ENCODE measurements at regions not wholly inside any gene's neighbourhood (a gene's known extent, or its start where the extent isn't known, plus 50 kb on each side); places are given as distances from the start of the nearest gene placed in this dataset.

DNA sequence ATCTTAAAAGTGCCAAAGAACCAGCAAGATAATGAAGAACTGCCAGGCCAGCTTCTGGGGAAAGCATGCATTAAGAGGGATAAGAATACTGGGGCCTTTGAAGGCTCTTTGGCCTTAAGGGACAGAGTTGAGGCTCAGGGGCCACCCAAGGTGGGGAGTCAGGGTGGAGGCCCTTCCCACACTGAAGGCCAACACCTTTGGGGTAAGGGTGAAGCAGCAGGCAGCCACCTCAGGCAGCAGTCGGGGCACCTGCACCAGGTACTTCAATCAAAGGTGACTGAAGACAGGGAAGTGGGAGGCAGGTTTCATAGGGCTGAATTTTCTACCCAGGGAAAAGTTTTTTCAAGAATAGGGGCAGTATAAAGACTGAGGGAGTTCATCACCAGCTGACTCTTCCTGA, 87.7 kb upstream of the KLF13 start:
- no peak for DNase-seq (ENCODE audit: extremely low spot score in 2 of 2)
- TF ChIP-seq POLR2A (IDR thresholded peaks at IDR 0.05): no peak
- TF ChIP-seq, protein P1, sequence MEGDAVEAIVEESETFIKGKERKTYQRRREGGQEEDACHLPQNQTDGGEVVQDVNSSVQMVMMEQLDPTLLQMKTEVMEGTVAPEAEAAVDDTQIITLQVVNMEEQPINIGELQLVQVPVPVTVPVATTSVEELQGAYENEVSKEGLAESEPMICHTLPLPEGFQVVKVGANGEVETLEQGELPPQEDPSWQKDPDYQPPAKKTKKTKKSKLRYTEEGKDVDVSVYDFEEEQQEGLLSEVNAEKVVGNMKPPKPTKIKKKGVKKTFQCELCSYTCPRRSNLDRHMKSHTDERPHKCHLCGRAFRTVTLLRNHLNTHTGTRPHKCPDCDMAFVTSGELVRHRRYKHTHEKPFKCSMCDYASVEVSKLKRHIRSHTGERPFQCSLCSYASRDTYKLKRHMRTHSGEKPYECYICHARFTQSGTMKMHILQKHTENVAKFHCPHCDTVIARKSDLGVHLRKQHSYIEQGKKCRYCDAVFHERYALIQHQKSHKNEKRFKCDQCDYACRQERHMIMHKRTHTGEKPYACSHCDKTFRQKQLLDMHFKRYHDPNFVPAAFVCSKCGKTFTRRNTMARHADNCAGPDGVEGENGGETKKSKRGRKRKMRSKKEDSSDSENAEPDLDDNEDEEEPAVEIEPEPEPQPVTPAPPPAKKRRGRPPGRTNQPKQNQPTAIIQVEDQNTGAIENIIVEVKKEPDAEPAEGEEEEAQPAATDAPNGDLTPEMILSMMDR (IDR thresholded peaks at IDR 0.05): no peak
- TF ChIP-seq POLR2AphosphoS5 (IDR thresholded peaks at IDR 0.05; ENCODE audit: insufficient read depth in 1 of 2, low read depth in 1 of 2): no peak
- H3K36me3 ChIP-seq: no peaks in the 10 kb centered on the region

DNA sequence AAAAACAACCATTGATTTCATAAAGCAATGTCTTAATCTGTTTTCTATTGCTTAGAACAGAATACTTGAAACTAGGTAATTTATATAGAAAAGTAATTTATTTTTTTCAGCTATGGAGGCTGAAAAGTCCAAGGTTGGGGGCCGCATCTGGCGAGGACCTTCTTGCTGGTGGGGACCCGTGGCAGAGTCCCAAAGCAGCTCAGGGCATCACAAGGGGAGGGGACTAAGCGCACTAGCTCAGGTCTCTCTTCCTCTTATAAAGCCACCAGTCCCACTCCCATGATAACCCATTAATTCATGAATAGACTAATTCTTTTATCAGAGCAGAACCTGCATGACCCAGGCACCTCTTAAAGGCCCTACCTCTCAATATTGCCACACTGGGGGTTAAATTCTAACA, 87.2 kb upstream of the KLF13 start:
- intact Hi-C loops (cut with DNase I): loop anchor here (5.0 kb wide), 2 partner anchors 88 to 203 kb away; partner anchors contain the start of gene KLF13

More for the DNA sequence above, 87.7 kb upstream of the KLF13 start:
- no peak overlapping the region for H3K4me3 ChIP-seq
- peaks cover 18% of the 10 kb centered on the region for H3K4me1 ChIP-seq
- H3K27me3 ChIP-seq: no peaks in the 10 kb centered on the region
- intact Hi-C loops (cut with DNase I): loop anchor here (5.0 kb wide), 2 partner anchors 88 to 203 kb away; partner anchors contain the start of gene KLF13
- H3K9me3 ChIP-seq: no peaks in the 10 kb centered on the region
- no peak overlapping the region for H3K27ac ChIP-seq

DNA sequence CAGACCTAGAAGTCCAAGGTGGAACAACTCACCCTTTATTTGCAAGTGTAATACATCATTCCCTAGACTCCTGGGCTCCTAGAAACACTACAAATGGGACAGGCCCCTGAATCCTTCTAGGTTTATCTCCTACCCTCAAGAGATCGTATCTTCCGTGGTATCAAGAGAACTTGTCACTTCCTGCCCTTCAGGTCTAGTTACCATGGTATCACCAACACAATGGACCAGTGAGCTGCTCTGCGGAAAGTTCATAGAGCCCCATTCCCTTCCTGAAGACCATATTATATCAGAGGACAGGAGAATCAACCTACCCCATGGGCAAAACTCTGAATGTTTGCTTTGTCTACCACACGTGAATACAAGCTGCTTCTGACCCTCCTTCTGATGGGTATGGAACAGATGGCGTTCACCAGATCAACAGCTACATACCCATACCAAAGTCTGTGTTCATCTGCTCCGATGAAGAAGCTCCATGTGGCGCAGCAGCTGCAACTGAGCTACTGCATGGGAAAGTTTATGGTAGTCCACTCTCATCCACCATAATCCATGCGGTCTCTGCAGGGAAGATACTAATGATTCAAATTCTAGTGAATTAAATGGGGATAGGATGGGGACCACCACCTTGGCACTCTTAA, 84.6 kb upstream of the KLF13 start:
- intact Hi-C loops (cut with DNase I): no loop called here
- Histone ChIP-seq H3K27ac (no peak overlapping the region), H3K4me1 (peaks cover 3% of the 10 kb centered on the region), H3K9me3 (no peaks in the 10 kb centered on the region), H3K27me3 (no peaks in the 10 kb centered on the region), H3K4me3 (no peak overlapping the region), H3K36me3 (no peaks in the 10 kb centered on the region)
- TF ChIP-seq, protein P1 (IDR thresholded peaks at IDR 0.05): no peak
- no peak for TF ChIP-seq POLR2AphosphoS5 (IDR thresholded peaks at IDR 0.05; ENCODE audit: insufficient read depth in 1 of 2, low read depth in 1 of 2)
- no peak for TF ChIP-seq POLR2A (IDR thresholded peaks at IDR 0.05)
- no peak for DNase-seq (ENCODE audit: extremely low spot score in 2 of 2)

More for the DNA sequence above, 87.2 kb upstream of the KLF13 start:
- no peak for DNase-seq (ENCODE audit: extremely low spot score in 2 of 2)
- TF ChIP-seq, protein P1 (IDR thresholded peaks at IDR 0.05): no peak
- TF ChIP-seq POLR2AphosphoS5 (IDR thresholded peaks at IDR 0.05; ENCODE audit: insufficient read depth in 1 of 2, low read depth in 1 of 2) (no peak), POLR2A (IDR thresholded peaks at IDR 0.05) (no peak)
- Histone ChIP-seq H3K9me3 (no peaks in the 10 kb centered on the region), H3K4me1 (peaks cover 18% of the 10 kb centered on the region), H3K36me3 (no peaks in the 10 kb centered on the region), H3K4me3 (no peak overlapping the region), H3K27ac (no peak overlapping the region), H3K27me3 (no peaks in the 10 kb centered on the region)

DNA sequence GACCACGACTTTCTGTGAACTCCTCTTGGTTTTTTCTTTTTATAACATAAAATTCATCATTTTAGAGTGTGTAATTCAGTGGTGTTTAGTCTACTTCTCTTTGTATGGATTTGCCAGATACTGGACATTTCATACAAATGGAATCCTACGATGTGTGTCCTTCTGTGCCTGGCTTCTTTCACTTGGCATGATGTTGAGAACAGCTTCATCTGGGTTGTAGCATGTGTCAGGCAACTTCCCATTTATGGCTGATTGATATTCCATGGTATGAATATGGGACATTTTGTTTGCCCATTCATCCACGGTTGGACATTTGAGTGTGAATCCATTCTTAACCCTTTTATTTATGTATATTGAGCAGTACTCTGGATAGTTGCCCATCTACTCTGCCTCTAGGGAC, 82.7 kb upstream of the KLF13 start:
- DNase-seq (ENCODE audit: extremely low spot score in 2 of 2): no peak
- Histone ChIP-seq H3K4me3 (no peak overlapping the region), H3K9me3 (no peaks in the 10 kb centered on the region), H3K27me3 (no peaks in the 10 kb centered on the region), H3K27ac (no peak overlapping the region), H3K36me3 (no peaks in the 10 kb centered on the region), H3K4me1 (no peaks in the 10 kb centered on the region)
- intact Hi-C loops (cut with DNase I): no loop called here
- no peak for TF ChIP-seq POLR2AphosphoS5 (IDR thresholded peaks at IDR 0.05; ENCODE audit: insufficient read depth in 1 of 2, low read depth in 1 of 2)
- no peak for TF ChIP-seq POLR2A (IDR thresholded peaks at IDR 0.05)
- TF ChIP-seq, protein P1 (IDR thresholded peaks at IDR 0.05): no peak

DNA sequence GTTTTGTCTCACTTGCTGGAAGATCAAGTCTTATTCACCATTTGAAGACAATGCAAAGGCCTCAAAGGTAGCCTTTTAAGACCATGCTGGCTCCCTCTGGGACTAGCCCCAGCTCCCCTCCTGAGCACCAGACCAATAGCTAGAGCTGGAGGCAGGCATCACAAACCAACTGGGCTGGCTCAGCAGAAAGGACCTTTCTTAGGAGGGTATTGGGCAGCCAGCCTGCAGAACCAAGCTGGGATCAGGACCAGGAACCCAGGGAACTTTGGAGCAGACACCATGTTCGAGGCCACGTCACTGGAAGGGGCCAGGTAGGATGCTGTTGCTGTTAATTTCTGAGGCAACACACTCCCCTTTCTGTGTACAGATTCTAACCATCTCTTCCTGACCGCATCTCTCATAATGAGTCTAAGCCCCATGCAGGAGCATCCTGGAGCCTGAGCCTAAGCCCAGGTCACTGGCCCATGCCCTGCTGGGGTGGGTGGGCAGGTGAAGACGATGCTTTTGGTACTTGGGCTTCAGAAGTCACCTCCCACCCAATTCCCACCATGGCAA, 81.4 kb upstream of the KLF13 start:
- intact Hi-C loops (cut with DNase I): no loop called here
- H3K9me3 ChIP-seq: no peaks in the 10 kb centered on the region
- TF ChIP-seq, protein P1 (IDR thresholded peaks at IDR 0.05): no peak
- TF ChIP-seq POLR2AphosphoS5 (IDR thresholded peaks at IDR 0.05; ENCODE audit: insufficient read depth in 1 of 2, low read depth in 1 of 2) (no peak), POLR2A (IDR thresholded peaks at IDR 0.05) (no peak)
- H3K4me1 ChIP-seq: no peaks in the 10 kb centered on the region
- no peaks in the 10 kb centered on the region for H3K36me3 ChIP-seq
- no peak overlapping the region for H3K4me3 ChIP-seq
- no peak overlapping the region for H3K27ac ChIP-seq
- no peak for DNase-seq (ENCODE audit: extremely low spot score in 2 of 2)
- no peaks in the 10 kb centered on the region for H3K27me3 ChIP-seq
